HG02870 (cell line): ENCODE measurements at regions not wholly inside any gene's neighbourhood (a gene's known extent, or its start where the extent isn't known, plus 50 kb on each side); places are given as distances from the start of the nearest gene placed in this dataset.
"Not testable (repeated sequence)": the region's sequence is repeated elsewhere in the genome, so short reads cannot be mapped to it uniquely, and the experiment has no call there.

Source experiments
- ATAC-seq: cut with Tn5 transposase; IDR thresholded peaks from one replicate; pipeline ENCODE4 v1.9.1; 2021; ENCODE audit warnings: mild to moderate bottlenecking, moderate library complexity; ENCODE audit not compliant: unreplicated experiment

DNA sequence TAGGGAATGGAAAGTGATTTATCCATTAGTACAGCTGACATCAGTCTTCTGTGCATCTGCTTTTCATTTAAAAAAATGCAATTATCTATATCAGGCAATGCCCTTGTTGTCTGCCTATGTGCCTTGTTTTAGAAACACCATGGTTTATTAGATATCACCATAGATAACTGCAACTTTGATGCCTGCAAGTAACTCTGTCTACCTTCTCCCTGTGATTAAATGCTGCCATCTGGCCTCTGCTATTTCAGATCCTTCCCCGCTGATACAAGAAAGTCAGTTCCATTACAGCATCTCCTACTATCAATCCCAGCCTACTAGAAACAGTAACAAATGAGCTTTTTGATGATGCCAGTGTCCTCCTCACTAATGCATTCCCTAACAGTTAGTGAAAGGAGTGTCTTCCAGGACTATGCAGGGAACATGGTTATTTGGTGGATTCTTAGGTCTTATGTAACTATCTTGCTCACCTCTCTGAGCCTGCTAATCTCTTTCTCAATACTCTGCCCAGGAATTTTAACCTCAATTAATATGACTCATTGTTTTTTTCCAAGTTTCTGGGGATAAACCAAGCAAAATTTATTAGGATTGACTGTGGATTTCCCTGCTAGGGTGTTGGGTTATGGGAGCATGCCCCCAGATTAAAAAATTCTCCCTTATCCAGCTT lies 444.9 kb downstream of the RAPGEF2 start:
- no peak for ATAC-seq

DNA sequence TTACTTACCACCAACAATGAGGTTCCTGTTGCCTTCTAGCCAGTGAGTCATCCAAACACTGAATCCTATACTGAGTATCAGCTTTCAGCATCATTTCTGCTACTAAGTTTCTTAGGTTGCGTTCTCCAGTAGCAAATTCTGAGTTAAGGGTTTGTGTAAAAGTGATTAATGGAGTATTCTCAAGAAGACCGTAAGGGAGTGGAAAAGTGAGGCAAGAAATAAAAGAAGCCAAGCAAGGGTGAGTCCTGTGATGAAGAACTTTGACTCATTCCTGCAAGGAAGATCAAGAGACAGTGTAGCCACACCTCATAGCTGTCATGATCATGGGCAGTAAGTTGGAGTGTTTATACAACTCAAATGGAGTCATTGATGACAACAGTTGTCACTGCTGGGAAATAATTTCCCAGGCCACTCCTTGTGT lies 446.2 kb downstream of the RAPGEF2 start:
- no peak for ATAC-seq

DNA sequence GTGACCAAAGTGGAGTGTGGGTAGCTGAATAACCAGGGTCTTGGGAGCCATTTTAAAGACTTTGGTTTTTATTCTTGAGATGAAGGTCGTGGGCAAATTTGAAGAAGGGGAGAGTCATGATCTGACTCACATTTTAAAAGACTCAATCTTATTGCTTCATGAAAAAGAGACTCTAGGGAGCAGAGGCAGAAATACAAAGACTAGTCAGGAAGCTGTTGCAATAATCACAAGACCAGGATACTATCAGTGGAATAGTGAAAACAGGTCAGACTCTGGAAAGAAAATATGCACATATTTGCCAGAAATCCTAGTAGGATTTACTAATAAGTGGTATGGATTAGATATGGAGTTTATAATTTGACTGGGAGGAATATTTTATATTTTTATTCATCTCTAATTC lies 448.4 kb downstream of the RAPGEF2 start:
- ATAC-seq: no peak

DNA sequence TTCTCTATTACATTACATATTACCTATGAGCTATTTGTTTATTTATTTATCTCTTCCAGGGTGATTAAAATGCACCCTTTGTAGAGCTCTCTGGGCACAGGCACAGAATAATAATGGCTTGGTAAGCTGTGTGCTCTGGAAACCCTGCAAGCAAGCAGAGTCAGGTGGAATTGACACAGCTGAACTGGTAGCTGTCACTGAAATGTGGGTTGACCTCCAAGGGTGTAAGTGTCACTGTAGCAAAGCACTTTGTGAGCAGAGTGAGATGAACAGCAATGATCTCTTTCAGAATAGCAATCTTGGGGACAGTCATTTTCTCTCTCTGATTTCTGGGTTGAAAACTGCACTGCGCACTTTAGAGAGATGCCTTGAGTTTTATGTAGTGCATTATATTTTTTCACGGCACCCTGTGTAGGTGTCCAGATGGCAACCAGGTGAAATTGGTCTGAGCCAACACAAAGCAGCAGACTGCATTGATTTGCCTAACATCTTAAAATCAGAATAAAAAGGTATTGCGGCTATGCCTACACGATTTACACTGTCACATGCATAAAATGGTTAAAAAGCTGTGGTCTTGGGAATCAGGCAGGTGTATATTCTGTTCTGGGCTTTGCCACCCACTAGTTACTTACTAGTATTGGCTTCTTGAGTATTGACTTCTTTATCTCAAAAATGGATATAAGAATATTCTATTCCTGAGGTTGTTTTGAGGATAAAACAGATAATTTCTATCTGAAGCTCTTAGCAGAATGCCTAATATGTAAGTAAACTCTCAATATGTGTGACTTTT lies 450.3 kb downstream of the RAPGEF2 start:
- no peak for ATAC-seq

DNA sequence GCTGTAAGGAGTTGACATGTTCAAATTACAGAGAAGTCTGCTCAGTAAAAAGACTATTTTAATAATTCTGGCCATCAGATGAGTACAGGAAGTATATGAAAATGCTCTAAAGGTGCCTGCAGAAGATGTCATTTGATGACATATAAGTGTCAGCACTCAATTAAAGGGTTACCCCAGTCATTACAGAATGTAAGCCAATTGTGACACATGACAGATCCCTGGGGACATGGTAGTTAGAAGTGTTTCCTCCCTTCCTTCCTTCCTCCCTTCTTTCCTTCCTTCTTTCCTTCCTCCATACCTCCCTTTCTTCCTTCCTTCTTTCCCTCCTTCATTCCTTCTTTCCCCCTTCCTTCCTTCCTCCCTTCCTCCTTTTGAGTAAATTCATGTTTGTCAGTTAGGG lies 453.0 kb downstream of the RAPGEF2 start:
- no peak for ATAC-seq

DNA sequence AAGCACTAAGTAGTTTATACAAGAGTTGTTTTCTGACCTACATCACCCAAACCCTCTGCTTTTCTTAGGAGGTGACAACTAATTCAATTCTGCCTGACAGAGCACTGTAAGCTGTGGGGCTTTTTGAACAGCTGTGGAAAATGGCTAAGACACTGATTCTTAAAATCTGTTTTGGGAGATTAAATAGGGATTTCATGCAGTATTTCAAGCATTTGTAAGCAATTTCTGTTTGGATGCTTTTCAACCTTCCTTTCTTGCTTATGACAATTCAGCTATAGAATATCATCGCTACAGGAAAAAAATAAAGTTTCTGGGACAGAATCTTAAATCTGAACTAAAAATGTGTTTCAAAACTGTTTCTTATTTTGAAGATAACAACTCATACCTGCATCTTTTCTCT lies 459.5 kb downstream of the RAPGEF2 start:
- ATAC-seq: no peak

DNA sequence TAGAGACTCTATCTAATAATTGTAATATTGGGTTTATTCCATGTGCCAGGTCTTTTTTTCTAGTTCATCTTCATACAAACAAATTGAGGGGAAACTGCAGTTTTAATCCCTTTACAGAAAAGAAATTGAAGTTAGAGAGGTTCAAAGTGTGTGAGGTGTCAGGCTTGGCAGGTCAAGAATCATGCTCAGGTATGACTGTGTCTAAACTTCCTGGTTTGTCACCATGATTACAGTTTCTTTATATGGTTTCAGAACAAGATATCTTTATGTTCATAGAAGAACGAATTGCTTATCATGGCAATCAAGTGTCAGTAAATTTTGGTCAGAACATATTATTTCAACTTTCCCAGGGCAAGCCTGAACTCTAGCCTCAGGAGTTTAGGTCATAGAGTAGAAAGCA lies 460.4 kb downstream of the RAPGEF2 start:
- no peak for ATAC-seq

DNA sequence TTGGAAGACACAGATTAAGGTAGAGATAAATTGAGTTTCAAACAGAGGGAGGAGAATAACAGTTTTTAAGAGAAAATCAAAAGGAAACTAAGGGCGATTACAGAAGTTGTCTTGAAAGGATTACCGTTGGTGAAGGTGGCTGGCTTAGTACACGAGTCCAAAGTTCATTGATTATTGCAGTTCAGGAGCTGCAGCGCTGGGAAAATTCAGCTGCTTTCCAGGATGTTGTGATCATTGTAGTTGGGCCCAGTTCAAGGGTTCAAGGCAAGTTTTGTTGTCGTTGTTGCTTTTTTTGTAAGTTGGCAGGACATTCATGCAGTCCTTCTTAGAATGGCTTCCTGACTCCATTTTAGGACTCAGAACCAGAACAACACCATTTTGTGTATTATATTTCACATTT lies 461.7 kb downstream of the RAPGEF2 start:
- no peak for ATAC-seq

DNA sequence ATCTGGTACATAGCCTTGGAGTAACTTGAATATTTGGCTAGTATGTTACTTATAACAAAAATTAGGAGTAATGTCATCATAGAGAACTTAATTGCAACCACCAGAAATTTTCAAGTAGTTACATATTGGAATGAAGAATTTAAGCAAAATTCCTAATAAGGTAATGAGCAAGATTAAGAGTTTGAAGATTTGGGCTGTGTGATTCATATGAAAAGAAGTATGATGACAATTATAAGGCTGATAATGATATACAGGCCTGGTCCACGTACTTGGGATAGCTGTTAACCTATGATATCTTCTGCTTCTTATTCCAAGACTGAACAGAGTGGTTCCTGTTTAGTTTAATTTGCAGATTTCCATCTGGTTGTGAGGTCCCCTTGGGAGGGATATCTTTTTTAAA lies 463.9 kb downstream of the RAPGEF2 start:
- no peak for ATAC-seq

DNA sequence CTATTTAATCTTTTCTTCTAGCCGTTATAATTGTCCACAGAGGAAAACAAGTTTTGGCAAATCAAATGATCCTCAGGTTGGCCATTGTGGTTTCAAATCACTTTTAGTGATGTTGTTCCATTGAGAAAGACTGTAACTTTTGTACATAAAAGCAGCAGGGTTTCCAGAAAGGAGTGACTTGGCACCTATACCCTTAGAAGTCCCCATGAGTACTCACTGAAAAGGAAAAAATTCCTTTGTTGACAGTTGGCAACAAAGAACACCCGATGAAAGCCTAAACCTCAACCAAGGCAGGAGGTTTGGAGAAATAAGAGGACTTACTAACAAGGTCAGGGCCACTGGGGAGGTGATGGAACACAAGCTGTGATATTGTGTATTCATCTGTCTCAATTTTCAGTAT lies 474.4 kb downstream of the RAPGEF2 start:
- ATAC-seq: no peak

DNA sequence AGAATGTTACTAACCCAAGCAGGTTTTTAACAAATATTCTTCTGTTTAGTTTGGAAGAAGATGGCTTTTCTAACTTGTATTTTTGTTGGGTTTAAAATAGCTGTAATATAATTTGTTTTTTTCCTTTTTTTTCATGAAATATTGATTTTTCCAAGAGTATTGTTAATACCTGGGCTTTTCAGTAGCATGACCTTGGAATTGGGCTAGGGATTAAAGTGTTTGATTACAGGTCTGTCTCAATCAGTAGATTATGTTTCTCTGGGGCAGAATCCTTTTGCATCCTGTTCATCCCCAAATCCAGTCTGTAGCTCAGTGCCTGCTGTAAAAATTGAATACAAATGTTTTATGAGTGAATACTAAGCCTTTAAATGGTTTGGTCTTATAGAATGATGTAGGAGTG lies 479.8 kb downstream of the RAPGEF2 start:
- ATAC-seq: no peak

DNA sequence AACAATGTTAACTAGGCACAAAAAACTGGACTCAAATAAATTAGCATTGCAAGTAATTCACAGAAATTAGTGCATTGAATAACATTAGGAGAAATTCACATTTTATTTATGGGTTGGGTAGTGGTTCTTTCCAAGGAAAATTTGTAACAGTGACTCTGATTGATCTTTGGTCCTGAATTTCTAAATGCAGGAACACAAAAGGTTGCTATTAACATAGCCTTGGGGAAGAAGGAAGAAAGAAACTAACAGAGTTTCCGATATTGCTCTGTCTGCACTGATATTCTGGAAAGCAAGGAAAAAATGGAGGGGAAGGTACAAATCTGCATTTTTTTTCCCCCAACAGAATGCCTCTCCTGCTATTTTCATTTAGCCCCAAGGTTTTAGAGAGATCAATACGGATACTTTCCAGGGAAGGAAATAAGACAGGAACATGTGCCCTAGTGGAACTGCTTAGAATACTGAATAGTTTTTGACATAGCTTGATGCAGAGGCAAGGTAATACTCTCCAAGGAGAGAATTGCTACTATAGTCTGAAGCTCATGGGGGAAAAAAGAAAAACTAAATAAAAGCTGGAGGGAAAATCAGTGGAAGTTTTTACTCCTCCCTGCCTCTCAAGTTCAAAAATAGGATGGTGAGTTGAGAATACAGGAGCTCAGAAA lies 490.1 kb downstream of the RAPGEF2 start:
- no peak for ATAC-seq

DNA sequence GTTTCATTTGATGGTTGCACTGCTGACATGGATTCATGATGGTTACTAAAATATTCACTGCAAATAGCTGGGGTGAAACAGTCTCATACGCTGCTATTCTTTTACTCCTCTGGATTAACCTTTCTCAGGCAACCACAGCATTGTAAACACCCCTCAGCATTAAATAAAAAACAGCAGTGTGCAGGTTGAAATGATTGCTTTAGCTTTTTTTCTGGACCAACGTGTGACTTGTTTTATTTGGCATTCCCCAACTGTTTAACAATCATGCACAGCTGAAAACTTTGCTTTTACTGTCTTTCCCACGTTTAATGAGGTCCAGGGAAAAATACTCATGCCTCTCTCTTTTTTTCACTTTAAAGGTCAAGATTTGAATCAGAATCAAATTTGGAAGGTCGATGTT lies 490.8 kb downstream of the RAPGEF2 start:
- ATAC-seq: no peak

DNA sequence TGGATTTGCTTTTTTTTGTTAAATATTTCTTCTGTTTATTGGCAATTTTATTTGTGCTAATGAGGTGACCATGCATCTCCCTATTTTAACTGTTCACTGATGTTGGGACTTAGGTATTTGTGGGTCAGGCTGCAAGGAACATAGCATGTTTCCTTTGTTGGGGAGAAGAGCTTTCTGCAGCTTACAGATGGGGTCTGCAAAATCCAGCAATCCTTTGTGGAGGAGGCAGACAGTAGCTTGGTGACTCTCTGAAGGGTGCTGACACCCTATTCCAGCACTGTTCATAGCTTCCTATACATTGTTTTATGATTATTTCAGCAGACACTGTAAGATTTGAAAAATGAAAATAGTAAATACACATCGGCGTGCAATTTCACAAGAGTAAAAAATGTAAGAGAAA lies 491.7 kb downstream of the RAPGEF2 start:
- no peak for ATAC-seq

DNA sequence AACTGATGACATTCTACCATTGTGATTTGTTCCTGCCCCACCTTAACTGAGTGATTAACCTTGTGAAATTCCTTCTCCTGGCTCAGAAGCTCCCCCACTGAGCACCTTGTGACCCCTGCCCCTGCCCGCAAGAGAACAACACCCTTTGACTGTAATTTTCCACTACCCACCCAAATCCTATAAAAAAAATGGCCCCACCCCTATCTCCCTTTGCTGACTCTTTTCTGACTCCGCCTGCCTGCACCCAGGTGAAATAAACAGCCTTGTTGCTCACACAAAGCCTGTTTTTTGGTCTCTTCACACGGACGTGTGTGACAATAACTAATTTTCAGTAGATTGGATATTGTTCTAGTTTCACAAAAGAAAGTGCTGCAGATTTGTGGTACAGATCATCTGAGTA lies 492.2 kb downstream of the RAPGEF2 start:
- ATAC-seq: not testable (repeated sequence)

DNA sequence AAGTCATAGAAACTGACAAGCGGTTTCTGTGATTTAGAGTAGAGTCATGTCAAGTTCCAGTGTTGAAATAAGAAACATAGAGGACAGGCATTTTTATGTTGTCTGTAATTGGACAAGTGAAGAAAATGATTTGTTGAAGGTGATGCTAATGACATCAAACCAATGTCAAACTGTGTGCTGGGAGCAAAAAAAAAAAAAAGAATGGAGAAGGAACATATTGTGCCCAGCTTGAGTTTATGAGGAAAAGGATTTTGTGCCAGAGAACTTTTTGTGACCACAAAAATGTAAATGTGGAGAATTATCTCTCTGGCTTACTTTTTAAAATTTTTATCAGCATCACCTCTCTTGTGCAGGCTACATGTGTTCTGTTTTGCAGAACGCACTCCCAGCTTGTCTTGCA lies 495.7 kb downstream of the RAPGEF2 start:
- ATAC-seq: no peak

DNA sequence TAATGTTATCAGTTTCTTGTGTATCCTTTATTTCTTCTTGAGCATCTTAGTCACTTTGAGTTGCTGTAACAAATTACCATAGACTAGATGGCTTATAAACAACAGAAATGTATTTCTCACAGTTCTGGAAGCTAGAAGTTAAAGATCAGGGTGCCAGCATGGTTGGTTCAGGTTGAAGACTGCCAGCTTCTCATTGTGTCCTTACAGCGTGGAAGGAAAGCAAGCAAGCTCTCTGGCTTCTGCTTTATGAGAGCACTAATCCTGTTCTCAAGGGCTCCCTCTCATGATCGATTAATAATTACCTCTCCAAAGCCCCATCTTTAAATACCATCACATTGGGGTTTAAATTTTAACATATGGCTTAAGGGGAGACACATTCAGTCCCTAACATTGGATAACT lies 497.2 kb downstream of the RAPGEF2 start:
- ATAC-seq: no peak

DNA sequence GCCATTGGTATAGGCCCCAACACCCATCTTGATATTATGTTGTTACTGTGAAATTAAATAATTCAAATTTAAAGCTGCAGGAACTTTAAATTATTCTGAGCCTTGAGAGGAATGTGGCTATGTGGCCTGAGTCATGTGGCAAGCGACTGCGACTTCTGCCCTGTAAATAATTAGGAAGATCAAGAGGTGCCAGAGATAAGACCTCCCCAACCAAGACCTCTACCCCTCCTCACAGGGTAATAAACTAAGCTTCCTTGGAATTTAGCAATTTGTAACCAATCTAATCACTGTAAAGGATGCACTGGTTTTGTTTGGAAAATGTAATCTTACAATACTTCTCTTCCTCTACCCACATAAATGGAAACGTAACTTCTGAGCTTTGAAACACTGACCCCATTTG lies 501.9 kb downstream of the RAPGEF2 start:
- ATAC-seq: no peak

DNA sequence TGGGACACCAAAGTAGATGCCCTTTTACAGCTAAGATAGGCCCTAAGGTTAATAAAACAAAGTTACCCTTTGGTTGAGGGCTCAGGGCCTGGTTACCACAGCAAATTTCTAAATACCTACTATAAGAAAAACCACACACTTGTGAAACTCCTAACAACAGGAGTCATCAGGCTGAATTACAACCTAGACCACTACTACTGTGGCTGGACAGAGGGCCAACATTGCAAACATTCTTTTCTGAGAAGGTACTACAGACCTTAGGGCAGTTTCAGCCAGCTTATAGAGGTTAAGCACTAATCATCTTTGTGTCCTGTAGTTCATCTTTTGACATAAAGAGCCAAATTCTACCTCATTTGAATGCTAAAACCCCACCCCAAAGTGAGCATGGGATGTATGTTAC lies 504.0 kb downstream of the RAPGEF2 start:
- ATAC-seq: no peak

DNA sequence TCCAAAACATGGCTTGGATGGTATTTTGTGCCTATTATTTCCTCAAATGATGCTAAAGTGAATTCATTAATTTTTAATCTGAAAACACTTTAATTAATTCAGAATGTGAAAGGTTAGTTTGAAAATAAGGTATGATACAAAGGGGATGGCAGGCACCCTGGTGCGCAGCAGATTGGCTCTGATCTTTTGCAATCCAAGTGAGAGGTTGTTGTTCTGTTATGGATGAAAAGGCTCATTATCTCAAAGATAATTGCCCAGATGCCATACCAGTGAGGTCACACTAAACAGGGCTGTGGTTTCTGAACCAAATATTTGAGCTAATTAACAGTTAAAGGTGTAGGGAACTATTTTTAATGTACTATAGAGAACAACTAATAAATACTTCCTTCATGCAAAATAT lies 504.9 kb downstream of the RAPGEF2 start:
- no peak for ATAC-seq

DNA sequence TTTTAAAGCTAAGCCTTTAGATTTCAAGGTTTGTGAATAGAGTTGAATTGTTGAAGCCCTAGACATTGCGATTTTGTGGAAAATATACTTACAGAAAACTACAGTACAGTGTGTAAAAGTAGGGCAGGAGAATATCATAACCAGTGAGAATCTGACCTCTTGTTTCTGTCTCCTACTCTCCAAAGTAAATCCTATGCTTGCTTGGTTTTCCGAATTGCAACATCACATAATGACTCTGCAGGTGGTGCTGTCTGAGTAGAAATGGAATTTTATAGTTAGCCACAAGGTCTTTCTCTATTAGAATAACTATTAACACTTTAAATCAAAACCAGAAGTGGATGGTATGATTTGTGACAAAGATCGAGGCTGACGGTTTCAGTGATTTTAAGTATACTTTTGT lies 505.6 kb downstream of the RAPGEF2 start:
- ATAC-seq: no peak

DNA sequence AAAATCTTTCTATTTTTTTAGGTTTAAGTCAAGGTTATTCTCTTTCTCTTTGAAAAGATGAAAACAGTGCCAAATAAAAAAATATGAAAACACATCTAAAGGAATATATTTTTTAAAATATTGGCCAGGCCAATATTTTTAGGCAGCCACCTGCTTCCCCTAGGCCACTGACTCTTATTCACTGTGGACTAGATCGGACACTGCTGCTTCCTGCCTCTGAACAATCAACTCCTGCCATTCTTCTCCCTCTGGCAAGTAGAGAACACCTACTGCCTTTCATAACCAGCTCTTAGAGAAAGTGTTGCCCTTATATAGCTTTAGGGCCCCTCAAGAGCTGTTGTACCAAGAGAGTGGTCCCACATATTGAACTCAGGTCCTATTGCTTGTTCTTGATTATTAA lies 529.2 kb downstream of the RAPGEF2 start:
- no peak for ATAC-seq
